HEK293 (cell line): ENCODE measurements at regions not wholly inside any gene's neighbourhood (a gene's known extent, or its start where the extent isn't known, plus 50 kb on each side); places are given as distances from the start of the nearest gene placed in this dataset.

ENCODE experiments used
- CTCF ChIA-PET: fragments of 350-600 bp; formaldehyde crosslinking; extraction: SDS; loops from one replicate; lab custom pipeline; 2021; ENCODE audit warnings: antibody characterized with exemption; lab: Yijun Ruan, JAX
- POLR2A ChIA-PET: fragments of 300-600 bp; formaldehyde crosslinking; extraction: SDS; loops from one replicate; lab custom pipeline; 2020; ENCODE audit warnings: antibody characterized with exemption, inconsistent platforms; lab: Yijun Ruan, JAX
- H3K27ac ChIP-seq: fragments of 200-500 bp; sonication (Bioruptor generic); 2 replicates; pipeline ENCODE4 v1.5.1; 2014; ENCODE audit warnings: low read depth, low read length, control low read depth, inconsistent platforms; ENCODE audit errors: extremely low read depth
- H3K36me3 ChIP-seq, 2 experiments: fragments of 200-500 bp in 1 of 2; sonication (Bioruptor generic) in 1 of 2; 1 replicate in 1 of 2; 2 replicates in 1 of 2; pipeline ENCODE4 v1.5.1; 2014 to 2017; ENCODE audit warnings: inconsistent platforms in 2 of 2, low read length in 2 of 2; ENCODE audit not compliant: control insufficient read depth in 2 of 2, insufficient read depth in 1 of 2
- H3K4me1 ChIP-seq: fragments of 200-500 bp; sonication (Bioruptor generic); 2 replicates; pipeline ENCODE4 v1.5.1; 2014; ENCODE audit warnings: mild to moderate bottlenecking, low read length, inconsistent platforms; ENCODE audit not compliant: control insufficient read depth, insufficient read depth
- H3K4me3 ChIP-seq: 2 replicates; pipeline ENCODE4 v1.5.1; 2011; ENCODE audit warnings: low read depth, mild to moderate bottlenecking, control low read depth, low read length, moderate library complexity
- H3K9me3 ChIP-seq: fragments of 200-500 bp; sonication (Bioruptor generic); 2 replicates; pipeline ENCODE4 v1.5.1; 2014; ENCODE audit warnings: low read depth, low read length, inconsistent platforms; ENCODE audit not compliant: control insufficient read depth, insufficient read depth
- MEIS1 ChIP-seq: sonication (generic); formaldehyde crosslinking; IDR thresholded peaks from 2 replicates; pipeline ENCODE4 v1.8.1; 2022; ENCODE audit warnings: missing genetic modification reagents, mild to moderate bottlenecking, borderline replicate concordance
- ZBTB21 ChIP-seq: fragments of 450-650 bp; formaldehyde crosslinking; IDR thresholded peaks from 2 replicates; pipeline ENCODE4 v1.5.1; 2017; ENCODE audit warnings: missing biosample characterization, missing genetic modification characterization
- ZBTB7A ChIP-seq: fragments of 450-650 bp; formaldehyde crosslinking; IDR thresholded peaks from 2 replicates; pipeline ENCODE4 v1.5.1; 2016; ENCODE audit warnings: low read depth, missing biosample characterization, missing genetic modification characterization
- ZNF10 ChIP-seq: fragments of 450-650 bp; formaldehyde crosslinking; IDR thresholded peaks from 2 replicates; pipeline ENCODE4 v1.5.1; 2017; ENCODE audit warnings: missing biosample characterization, missing genetic modification characterization
- ZNF175 ChIP-seq: fragments of 450-650 bp; formaldehyde crosslinking; IDR thresholded peaks from 2 replicates; pipeline ENCODE4 v1.5.1; 2016; ENCODE audit warnings: missing biosample characterization, missing genetic modification characterization
- ZNF2 ChIP-seq: fragments of 450-650 bp; formaldehyde crosslinking; IDR thresholded peaks from 2 replicates; pipeline ENCODE4 v1.5.1; 2016; ENCODE audit warnings: missing biosample characterization, missing genetic modification characterization
- ZNF23 ChIP-seq: fragments of 450-650 bp; formaldehyde crosslinking; IDR thresholded peaks from 2 replicates; pipeline ENCODE4 v1.5.1; 2016; ENCODE audit warnings: missing biosample characterization, missing genetic modification characterization, borderline replicate concordance
- ZNF324 ChIP-seq: fragments of 450-650 bp; formaldehyde crosslinking; IDR thresholded peaks from 2 replicates; pipeline ENCODE4 v1.5.1; 2016; ENCODE audit warnings: missing biosample characterization, missing genetic modification characterization
- ZNF529 ChIP-seq: fragments of 450-650 bp; formaldehyde crosslinking; IDR thresholded peaks from 2 replicates; pipeline ENCODE4 v1.5.1; 2017; ENCODE audit warnings: missing genetic modification characterization, missing biosample characterization; ENCODE audit not compliant: insufficient replicate concordance
- ZNF571 ChIP-seq: fragments of 450-650 bp; formaldehyde crosslinking; IDR thresholded peaks from 2 replicates; pipeline ENCODE4 v1.5.0; 2017; ENCODE audit warnings: missing biosample characterization, missing genetic modification characterization
- ZNF585B ChIP-seq: fragments of 450-650 bp; formaldehyde crosslinking; IDR thresholded peaks from 2 replicates; pipeline ENCODE4 v1.5.1; 2016; ENCODE audit warnings: missing biosample characterization, missing genetic modification characterization
- ZNF776 ChIP-seq: fragments of 450-650 bp; formaldehyde crosslinking; IDR thresholded peaks from 2 replicates; pipeline ENCODE4 v1.5.0; 2017; ENCODE audit warnings: missing biosample characterization, missing genetic modification characterization, borderline replicate concordance
- ZNF830 ChIP-seq: fragments of 450-650 bp; IDR thresholded peaks from 2 replicates; pipeline ENCODE4 v1.5.0; 2018; ENCODE audit warnings: missing biosample characterization, missing genetic modification characterization, low read depth, mild to moderate bottlenecking, moderate library complexity
- TF ChIP-seq, protein P1 (sequence below): fragments of 450-650 bp; formaldehyde crosslinking; IDR thresholded peaks from 2 replicates; pipeline ENCODE4 v1.5.1; 2016; ENCODE audit warnings: missing biosample characterization, missing genetic modification characterization
- TF ChIP-seq, protein P2 (sequence below): fragments of 450-650 bp; formaldehyde crosslinking; IDR thresholded peaks from 2 replicates; pipeline ENCODE4 v1.5.1; 2016; ENCODE audit warnings: missing biosample characterization, missing genetic modification characterization
- TF ChIP-seq, protein P3 (sequence below): fragments of 450-650 bp; formaldehyde crosslinking; conservative IDR thresholded peaks from 2 replicates; pipeline ENCODE4 v1.5.1; 2016; ENCODE audit warnings: low read depth, missing biosample characterization, missing genetic modification characterization
- TF ChIP-seq, protein P4 (sequence below): fragments of 450-650 bp; formaldehyde crosslinking; IDR thresholded peaks from 2 replicates; pipeline ENCODE4 v1.5.1; 2017; ENCODE audit warnings: missing biosample characterization, missing genetic modification characterization
- TF ChIP-seq, protein P5 (sequence below): fragments of 450-650 bp; formaldehyde crosslinking; IDR thresholded peaks from 2 replicates; pipeline ENCODE4 v1.5.1; 2016; ENCODE audit warnings: missing biosample characterization, missing genetic modification characterization, borderline replicate concordance

DNA sequence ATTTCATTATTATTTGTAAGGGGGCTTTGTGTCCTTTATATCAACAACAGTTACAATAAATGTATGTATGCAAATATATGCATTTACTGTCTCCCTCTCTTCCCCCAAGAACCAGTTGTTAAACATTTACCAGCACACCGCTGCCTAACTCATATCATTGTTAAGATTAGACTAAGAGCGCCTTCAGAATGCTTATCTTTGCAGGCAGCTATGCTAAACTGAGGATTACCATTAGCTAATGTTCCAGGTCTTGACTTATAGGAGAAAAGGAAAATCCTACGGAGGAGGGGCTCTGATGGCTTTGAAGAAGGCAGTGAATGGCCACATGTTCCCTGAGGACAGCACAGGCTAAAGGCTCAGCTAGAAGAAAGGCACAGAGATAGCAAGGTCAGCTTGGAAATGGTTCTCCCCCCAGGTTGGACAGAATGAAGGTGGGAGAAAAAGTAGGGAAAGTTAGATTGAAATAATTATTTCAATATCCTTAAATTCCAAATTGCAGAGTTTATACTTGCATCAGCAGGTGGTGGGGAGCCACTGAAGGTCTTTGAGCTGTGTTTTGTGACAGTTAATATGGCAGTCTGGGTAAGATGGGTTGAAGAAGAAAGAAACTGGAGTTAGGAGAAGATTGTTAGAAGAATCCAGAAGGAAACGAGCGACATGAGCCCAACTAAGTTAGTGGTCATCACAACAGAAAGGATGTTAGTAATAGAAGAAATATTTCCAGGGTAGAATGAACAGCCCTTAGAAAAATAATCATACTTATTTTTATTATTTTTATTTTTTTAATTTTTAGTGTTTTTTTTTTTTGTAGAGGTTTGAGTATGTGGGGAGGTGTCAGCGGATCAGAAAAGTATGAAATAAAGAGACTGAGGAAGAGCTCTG is 87.0 kb upstream of the MAF start (continued):
- TF ChIP-seq ZNF776 (tag by site-specific recombination) (no peak), ZNF830 (no peak), ZNF324 (tag by site-specific recombination) (no peak), ZNF2 (no peak), ZNF529 (tag by site-specific recombination) (no peak), ZBTB21 (no peak), ZNF175 (tag by site-specific recombination) (no peak)
- TF ChIP-seq, protein P1, sequence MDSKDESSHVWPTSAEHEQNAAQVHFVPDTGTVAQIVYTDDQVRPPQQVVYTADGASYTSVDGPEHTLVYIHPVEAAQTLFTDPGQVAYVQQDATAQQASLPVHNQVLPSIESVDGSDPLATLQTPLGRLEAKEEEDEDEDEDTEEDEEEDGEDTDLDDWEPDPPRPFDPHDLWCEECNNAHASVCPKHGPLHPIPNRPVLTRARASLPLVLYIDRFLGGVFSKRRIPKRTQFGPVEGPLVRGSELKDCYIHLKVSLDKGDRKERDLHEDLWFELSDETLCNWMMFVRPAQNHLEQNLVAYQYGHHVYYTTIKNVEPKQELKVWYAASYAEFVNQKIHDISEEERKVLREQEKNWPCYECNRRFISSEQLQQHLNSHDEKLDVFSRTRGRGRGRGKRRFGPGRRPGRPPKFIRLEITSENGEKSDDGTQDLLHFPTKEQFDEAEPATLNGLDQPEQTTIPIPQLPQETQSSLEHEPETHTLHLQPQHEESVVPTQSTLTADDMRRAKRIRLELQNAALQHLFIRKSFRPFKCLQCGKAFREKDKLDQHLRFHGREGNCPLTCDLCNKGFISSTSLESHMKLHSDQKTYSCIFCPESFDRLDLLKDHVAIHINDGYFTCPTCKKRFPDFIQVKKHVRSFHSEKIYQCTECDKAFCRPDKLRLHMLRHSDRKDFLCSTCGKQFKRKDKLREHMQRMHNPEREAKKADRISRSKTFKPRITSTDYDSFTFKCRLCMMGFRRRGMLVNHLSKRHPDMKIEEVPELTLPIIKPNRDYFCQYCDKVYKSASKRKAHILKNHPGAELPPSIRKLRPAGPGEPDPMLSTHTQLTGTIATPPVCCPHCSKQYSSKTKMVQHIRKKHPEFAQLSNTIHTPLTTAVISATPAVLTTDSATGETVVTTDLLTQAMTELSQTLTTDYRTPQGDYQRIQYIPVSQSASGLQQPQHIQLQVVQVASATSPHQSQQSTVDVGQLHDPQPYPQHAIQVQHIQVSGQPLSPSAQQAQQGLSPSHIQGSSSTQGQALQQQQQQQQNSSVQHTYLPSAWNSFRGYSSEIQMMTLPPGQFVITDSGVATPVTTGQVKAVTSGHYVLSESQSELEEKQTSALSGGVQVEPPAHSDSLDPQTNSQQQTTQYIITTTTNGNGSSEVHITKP (tag by site-specific recombination), result no peak
- TF ChIP-seq, all 188 proteins: peak for 0

DNA sequence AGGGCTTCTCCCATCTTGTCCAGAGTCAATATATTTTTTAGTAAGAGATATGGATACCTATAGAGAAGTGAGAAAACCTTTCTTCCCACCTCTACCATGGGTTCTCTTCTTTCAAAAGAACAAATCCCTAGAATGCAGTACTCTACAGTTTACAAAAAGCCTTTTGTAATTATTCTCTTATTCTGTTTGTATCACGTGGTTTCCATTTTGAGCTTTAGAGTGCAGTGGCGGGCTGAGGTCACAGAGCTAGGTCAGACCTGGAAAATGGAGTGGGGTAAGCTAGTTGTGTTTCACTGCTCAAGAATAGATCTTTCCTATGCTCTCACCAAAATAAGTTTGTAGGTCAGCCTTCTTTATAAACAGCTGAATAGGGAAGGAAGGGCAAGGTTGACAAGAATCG is 85.3 kb upstream of the MAF start:
- Histone ChIP-seq H3K4me1 (no peaks in the 10 kb centered on the region), H3K9me3 (no peaks in the 10 kb centered on the region), H3K36me3 (no peaks in the 10 kb centered on the region), H3K27ac (no peak overlapping the region), H3K4me3 (no peak overlapping the region)
- ChIA-PET CTCF (no interaction called here), POLR2A (no interaction called here)
- TF ChIP-seq, protein P2, sequence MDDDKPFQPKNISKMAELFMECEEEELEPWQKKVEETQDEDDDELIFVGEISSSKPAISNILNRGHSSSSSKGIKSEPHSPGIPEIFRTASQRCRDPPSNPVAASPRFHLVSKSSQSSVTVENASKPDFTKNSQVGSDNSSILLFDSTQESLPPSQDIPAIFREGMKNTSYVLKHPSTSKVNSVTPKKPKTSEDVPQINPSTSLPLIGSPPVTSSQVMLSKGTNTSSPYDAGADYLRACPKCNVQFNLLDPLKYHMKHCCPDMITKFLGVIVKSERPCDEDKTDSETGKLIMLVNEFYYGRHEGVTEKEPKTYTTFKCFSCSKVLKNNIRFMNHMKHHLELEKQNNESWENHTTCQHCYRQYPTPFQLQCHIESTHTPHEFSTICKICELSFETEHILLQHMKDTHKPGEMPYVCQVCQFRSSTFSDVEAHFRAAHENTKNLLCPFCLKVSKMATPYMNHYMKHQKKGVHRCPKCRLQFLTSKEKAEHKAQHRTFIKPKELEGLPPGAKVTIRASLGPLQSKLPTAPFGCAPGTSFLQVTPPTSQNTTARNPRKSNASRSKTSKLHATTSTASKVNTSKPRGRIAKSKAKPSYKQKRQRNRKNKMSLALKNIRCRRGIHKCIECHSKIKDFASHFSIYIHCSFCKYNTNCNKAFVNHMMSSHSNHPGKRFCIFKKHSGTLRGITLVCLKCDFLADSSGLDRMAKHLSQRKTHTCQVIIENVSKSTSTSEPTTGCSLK (tag by site-specific recombination), result no peak
- no peak for TF ChIP-seq ZNF571
- no peak for TF ChIP-seq MEIS1 (CRISPR knock-in tag)
- TF ChIP-seq ZBTB7A, result no peak
- TF ChIP-seq ZNF10 (tag by site-specific recombination), result no peak
- TF ChIP-seq, protein P3, sequence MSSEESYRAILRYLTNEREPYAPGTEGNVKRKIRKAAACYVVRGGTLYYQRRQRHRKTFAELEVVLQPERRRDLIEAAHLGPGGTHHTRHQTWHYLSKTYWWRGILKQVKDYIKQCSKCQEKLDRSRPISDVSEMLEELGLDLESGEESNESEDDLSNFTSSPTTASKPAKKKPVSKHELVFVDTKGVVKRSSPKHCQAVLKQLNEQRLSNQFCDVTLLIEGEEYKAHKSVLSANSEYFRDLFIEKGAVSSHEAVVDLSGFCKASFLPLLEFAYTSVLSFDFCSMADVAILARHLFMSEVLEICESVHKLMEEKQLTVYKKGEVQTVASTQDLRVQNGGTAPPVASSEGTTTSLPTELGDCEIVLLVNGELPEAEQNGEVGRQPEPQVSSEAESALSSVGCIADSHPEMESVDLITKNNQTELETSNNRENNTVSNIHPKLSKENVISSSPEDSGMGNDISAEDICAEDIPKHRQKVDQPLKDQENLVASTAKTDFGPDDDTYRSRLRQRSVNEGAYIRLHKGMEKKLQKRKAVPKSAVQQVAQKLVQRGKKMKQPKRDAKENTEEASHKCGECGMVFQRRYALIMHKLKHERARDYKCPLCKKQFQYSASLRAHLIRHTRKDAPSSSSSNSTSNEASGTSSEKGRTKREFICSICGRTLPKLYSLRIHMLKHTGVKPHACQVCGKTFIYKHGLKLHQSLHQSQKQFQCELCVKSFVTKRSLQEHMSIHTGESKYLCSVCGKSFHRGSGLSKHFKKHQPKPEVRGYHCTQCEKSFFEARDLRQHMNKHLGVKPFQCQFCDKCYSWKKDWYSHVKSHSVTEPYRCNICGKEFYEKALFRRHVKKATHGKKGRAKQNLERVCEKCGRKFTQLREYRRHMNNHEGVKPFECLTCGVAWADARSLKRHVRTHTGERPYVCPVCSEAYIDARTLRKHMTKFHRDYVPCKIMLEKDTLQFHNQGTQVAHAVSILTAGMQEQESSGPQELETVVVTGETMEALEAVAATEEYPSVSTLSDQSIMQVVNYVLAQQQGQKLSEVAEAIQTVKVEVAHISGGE, result no peak
- TF ChIP-seq, protein P4, sequence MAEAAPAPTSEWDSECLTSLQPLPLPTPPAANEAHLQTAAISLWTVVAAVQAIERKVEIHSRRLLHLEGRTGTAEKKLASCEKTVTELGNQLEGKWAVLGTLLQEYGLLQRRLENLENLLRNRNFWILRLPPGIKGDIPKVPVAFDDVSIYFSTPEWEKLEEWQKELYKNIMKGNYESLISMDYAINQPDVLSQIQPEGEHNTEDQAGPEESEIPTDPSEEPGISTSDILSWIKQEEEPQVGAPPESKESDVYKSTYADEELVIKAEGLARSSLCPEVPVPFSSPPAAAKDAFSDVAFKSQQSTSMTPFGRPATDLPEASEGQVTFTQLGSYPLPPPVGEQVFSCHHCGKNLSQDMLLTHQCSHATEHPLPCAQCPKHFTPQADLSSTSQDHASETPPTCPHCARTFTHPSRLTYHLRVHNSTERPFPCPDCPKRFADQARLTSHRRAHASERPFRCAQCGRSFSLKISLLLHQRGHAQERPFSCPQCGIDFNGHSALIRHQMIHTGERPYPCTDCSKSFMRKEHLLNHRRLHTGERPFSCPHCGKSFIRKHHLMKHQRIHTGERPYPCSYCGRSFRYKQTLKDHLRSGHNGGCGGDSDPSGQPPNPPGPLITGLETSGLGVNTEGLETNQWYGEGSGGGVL (tag by site-specific recombination), result no peak
- TF ChIP-seq ZNF585B (tag by site-specific recombination), result no peak
- TF ChIP-seq, protein P5, sequence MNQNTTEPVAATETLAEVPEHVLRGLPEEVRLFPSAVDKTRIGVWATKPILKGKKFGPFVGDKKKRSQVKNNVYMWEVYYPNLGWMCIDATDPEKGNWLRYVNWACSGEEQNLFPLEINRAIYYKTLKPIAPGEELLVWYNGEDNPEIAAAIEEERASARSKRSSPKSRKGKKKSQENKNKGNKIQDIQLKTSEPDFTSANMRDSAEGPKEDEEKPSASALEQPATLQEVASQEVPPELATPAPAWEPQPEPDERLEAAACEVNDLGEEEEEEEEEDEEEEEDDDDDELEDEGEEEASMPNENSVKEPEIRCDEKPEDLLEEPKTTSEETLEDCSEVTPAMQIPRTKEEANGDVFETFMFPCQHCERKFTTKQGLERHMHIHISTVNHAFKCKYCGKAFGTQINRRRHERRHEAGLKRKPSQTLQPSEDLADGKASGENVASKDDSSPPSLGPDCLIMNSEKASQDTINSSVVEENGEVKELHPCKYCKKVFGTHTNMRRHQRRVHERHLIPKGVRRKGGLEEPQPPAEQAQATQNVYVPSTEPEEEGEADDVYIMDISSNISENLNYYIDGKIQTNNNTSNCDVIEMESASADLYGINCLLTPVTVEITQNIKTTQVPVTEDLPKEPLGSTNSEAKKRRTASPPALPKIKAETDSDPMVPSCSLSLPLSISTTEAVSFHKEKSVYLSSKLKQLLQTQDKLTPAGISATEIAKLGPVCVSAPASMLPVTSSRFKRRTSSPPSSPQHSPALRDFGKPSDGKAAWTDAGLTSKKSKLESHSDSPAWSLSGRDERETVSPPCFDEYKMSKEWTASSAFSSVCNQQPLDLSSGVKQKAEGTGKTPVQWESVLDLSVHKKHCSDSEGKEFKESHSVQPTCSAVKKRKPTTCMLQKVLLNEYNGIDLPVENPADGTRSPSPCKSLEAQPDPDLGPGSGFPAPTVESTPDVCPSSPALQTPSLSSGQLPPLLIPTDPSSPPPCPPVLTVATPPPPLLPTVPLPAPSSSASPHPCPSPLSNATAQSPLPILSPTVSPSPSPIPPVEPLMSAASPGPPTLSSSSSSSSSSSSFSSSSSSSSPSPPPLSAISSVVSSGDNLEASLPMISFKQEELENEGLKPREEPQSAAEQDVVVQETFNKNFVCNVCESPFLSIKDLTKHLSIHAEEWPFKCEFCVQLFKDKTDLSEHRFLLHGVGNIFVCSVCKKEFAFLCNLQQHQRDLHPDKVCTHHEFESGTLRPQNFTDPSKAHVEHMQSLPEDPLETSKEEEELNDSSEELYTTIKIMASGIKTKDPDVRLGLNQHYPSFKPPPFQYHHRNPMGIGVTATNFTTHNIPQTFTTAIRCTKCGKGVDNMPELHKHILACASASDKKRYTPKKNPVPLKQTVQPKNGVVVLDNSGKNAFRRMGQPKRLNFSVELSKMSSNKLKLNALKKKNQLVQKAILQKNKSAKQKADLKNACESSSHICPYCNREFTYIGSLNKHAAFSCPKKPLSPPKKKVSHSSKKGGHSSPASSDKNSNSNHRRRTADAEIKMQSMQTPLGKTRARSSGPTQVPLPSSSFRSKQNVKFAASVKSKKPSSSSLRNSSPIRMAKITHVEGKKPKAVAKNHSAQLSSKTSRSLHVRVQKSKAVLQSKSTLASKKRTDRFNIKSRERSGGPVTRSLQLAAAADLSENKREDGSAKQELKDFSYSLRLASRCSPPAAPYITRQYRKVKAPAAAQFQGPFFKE, result no peak
- no peak for TF ChIP-seq ZNF23
